ENCODE measurements at regions not wholly inside any gene's neighbourhood (a gene's known extent, or its start where the extent isn't known, plus 50 kb on each side); places are given as distances from the start of the nearest gene placed in this dataset.
A peak's percentile ranks its signal among the peaks of the same experiment; 100 is the strongest.

GRCh38 chr3:55296791-55297190, 190.3 kb downstream of the WNT5A start:
- ChIA-PET POLR2A (no interaction called here), SMC1A (ENCODE audit: uncharacterized antibody, unreplicated experiment) (no interaction called here), RAD21 (ENCODE audit: unreplicated experiment) (no interaction called here), CTCF (no interaction called here)
- H3K27ac ChIP-seq (ENCODE audit: control insufficient read depth, insufficient read depth) = no peak overlapping the region
- H2AFZ ChIP-seq (ENCODE audit: control insufficient read depth, low read depth, low read length) = no peak overlapping the region
- BruUV-seq (replicated peaks) = no TSS peak
- H3K9me3 ChIP-seq (replicated peaks; ENCODE audit: control insufficient read depth, insufficient read depth, low read length) = no peaks in the 10 kb centered on the region
- no peak overlapping the region for H3K4me3 ChIP-seq
- H3K36me3 ChIP-seq (ENCODE audit: control insufficient read depth in 2 of 2, insufficient read depth in 2 of 2, low read length in 1 of 2) = no peaks in the 10 kb centered on the region
- no peak overlapping the region for H3K4me2 ChIP-seq (ENCODE audit: control insufficient read depth, insufficient read depth)
- WGBS (ENCODE audit: insufficient coverage, insufficient replicate concordance, low lambda C conversion rate, missing lambda C conversion rate) = 21% methylated on average over 1 of the region's 1 CpG
- in situ Hi-C loops (cut with MboI) (no loop called here), intact Hi-C loops (cut with micrococcal nuclease; ENCODE audit: unreplicated experiment) (no loop called here)
- no peaks in the 10 kb centered on the region for H3K4me1 ChIP-seq (ENCODE audit: control insufficient read depth, insufficient read depth, low read length)
- H3K79me2 ChIP-seq (ENCODE audit: control insufficient read depth, insufficient read depth, low read length) = no peaks in the 10 kb centered on the region
- H3K27me3 ChIP-seq (replicated peaks in 1 of 2; ENCODE audit: control insufficient read depth in 2 of 2, insufficient read depth in 2 of 2, low read length in 1 of 2) = no peaks in the 10 kb centered on the region; a peak in 1 of 4 replicates
- no peak overlapping the region for H3K9ac ChIP-seq (ENCODE audit: control insufficient read depth, insufficient read depth, low read length)
- DNase-seq (ENCODE audit: low read depth, low spot score) (no peak), ATAC-seq (no peak), FAIRE-seq (no peak)
- TF ChIP-seq CHD2 (IDR thresholded peaks at IDR 0.05; ENCODE audit: borderline replicate concordance, low read depth, low read length) (no peak), JUND (IDR thresholded peaks at IDR 0.05; ENCODE audit: low read depth, low read length) (no peak), ETV6 (conservative IDR thresholded peaks at IDR 0.05 in 1 of 2, IDR thresholded peaks at IDR 0.05 in 1 of 2; ENCODE audit: borderline replicate concordance in 1 of 2, low read depth in 1 of 2) (no peak), NBN (IDR thresholded peaks at IDR 0.05) (no peak)
- no peaks in the 10 kb centered on the region for H4K20me1 ChIP-seq (ENCODE audit: control insufficient read depth, insufficient read depth)

GRCh38 chr3:55296030-55296429, 191.1 kb downstream of the WNT5A start:
- no peak overlapping the region for H3K4me3 ChIP-seq
- no TSS peak for BruUV-seq (replicated peaks)
- ChIA-PET RAD21 (ENCODE audit: unreplicated experiment) (no interaction called here), CTCF (no interaction called here), POLR2A (no interaction called here), SMC1A (ENCODE audit: uncharacterized antibody, unreplicated experiment) (no interaction called here)
- no peaks in the 10 kb centered on the region for H3K79me2 ChIP-seq (ENCODE audit: control insufficient read depth, insufficient read depth, low read length)
- ATAC-seq (no peak), FAIRE-seq (peak; percentile 18), DNase-seq (ENCODE audit: low read depth, low spot score) (no peak)
- H3K27me3 ChIP-seq (replicated peaks in 1 of 2; ENCODE audit: control insufficient read depth in 2 of 2, insufficient read depth in 2 of 2, low read length in 1 of 2) = no peaks in the 10 kb centered on the region; a peak in 1 of 4 replicates
- H2AFZ ChIP-seq (ENCODE audit: control insufficient read depth, low read depth, low read length) = no peak overlapping the region
- no peak overlapping the region for H3K4me2 ChIP-seq (ENCODE audit: control insufficient read depth, insufficient read depth)
- 47% methylated on average over 2 of the region's 2 CpGs for WGBS (ENCODE audit: insufficient coverage, insufficient replicate concordance, low lambda C conversion rate, missing lambda C conversion rate)
- in situ Hi-C loops (cut with MboI) (no loop called here), intact Hi-C loops (cut with micrococcal nuclease; ENCODE audit: unreplicated experiment) (no loop called here)
- TF ChIP-seq SRF (IDR thresholded peaks at IDR 0.05; ENCODE audit: low read depth in 2 of 2, low read length in 2 of 2) (no peak), SP1 (IDR thresholded peaks at IDR 0.05; ENCODE audit: low read depth, low read length) (no peak), CHD1 (IDR thresholded peaks at IDR 0.05; ENCODE audit: low read depth, low read length) (no peak), YBX1 (IDR thresholded peaks at IDR 0.05) (no peak), GABPA (IDR thresholded peaks at IDR 0.05; ENCODE audit: low read depth) (no peak), SREBF2 (IDR thresholded peaks at IDR 0.05; ENCODE audit: low read length) (no peak), SMAD1 (IDR thresholded peaks at IDR 0.05; ENCODE audit: low read depth, partially characterized antibody) (no peak), SREBF1 (IDR thresholded peaks at IDR 0.05; ENCODE audit: low read length) (no peak), SIX5 (IDR thresholded peaks at IDR 0.05; ENCODE audit: low read depth, low read length, severe bottlenecking) (no peak), ESRRA (IDR thresholded peaks at IDR 0.05; ENCODE audit: low read length) (no peak), PAX8 (IDR thresholded peaks at IDR 0.05) (no peak)
- no peaks in the 10 kb centered on the region for H3K9me3 ChIP-seq (replicated peaks; ENCODE audit: control insufficient read depth, insufficient read depth, low read length)
- H4K20me1 ChIP-seq (ENCODE audit: control insufficient read depth, insufficient read depth) = no peaks in the 10 kb centered on the region; the same call in 1 of the 2 replicates
- H3K36me3 ChIP-seq (ENCODE audit: control insufficient read depth in 2 of 2, insufficient read depth in 2 of 2, low read length in 1 of 2) = no peaks in the 10 kb centered on the region
- H3K9ac ChIP-seq (ENCODE audit: control insufficient read depth, insufficient read depth, low read length) = no peak overlapping the region
- H3K27ac ChIP-seq (ENCODE audit: control insufficient read depth, insufficient read depth) = no peak overlapping the region
- no peaks in the 10 kb centered on the region for H3K4me1 ChIP-seq (ENCODE audit: control insufficient read depth, insufficient read depth, low read length)

Data from GM12878 (cell line).